SK-N-MC (cell line): ENCODE measurements at regions not wholly inside any gene's neighbourhood (a gene's known extent, or its start where the extent isn't known, plus 50 kb on each side); places are given as distances from the start of the nearest gene placed in this dataset.

Experiments used
- EZH2 ChIP-seq: fragments of 200-600 bp; sonication (generic); IDR thresholded peaks from one replicate; pipeline ENCODE4 v1.6.1; 2017; ENCODE audit warnings: antibody characterized with exemption
- FOXP2 ChIP-seq: optimal IDR thresholded peaks from 2 replicates; pipeline ENCODE3; 2011; ENCODE audit warnings: mild to moderate bottlenecking, moderate library complexity; ENCODE audit not compliant: insufficient read depth; ENCODE audit errors: extremely low read length, control extremely low read depth
- POLR2AphosphoS5 ChIP-seq: IDR thresholded peaks from 2 replicates; pipeline ENCODE4 v1.6.1; 2012; ENCODE audit warnings: mild to moderate bottlenecking, low read depth, low read length, borderline replicate concordance

DNA sequence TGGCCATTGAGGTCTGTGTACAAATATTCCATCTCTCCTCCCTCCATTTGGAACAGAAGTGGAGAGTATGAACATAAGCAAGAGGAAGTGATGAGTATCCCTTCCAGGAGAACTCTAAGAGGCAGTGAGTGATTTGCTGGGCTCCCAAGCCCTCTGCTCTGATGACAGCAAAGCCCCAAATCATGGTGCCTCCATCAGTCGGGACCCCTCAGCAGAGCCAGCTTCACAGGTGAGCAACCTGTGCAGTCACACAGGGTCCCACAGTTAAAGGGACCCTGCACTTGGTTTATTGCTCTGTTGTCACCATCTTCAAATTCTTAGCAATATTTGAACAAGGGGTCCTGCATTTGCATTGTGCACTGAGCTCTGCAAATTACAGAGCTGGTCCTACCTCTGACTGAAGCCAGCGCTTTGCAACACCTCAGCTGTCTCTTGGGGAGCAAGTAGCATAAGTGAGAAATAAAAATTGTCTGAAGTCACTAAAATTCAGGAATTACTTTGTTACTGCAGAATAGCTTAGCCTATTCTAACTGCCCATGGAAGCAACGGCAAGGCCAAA is 466.4 kb downstream of the MN1 start:
- TF ChIP-seq POLR2AphosphoS5 = no peak
- no peak for TF ChIP-seq EZH2
- no peak for TF ChIP-seq FOXP2
